ENCODE measurements at regions not wholly inside any gene's neighbourhood (a gene's known extent, or its start where the extent isn't known, plus 50 kb on each side); places are given as distances from the start of the nearest gene placed in this dataset.
"Not testable (repeated sequence)": the region's sequence is repeated elsewhere in the genome, so short reads cannot be mapped to it uniquely, and the experiment has no call there.

GRCh38 chr3:153631664-153632063 lies 469.6 kb downstream of the RAP2B start:
- peaks cover 6% of the 10 kb centered on the region for H3K27me3 Mint-ChIP-seq
- intact Hi-C loops (cut with micrococcal nuclease), result no loop called here
- CTCF ChIA-PET, result no interaction called here
- no peaks in the 10 kb centered on the region for H3K9me3 Mint-ChIP-seq
- H3K4me3 Mint-ChIP-seq, result no peak overlapping the region
- TF ChIP-seq, protein P1, sequence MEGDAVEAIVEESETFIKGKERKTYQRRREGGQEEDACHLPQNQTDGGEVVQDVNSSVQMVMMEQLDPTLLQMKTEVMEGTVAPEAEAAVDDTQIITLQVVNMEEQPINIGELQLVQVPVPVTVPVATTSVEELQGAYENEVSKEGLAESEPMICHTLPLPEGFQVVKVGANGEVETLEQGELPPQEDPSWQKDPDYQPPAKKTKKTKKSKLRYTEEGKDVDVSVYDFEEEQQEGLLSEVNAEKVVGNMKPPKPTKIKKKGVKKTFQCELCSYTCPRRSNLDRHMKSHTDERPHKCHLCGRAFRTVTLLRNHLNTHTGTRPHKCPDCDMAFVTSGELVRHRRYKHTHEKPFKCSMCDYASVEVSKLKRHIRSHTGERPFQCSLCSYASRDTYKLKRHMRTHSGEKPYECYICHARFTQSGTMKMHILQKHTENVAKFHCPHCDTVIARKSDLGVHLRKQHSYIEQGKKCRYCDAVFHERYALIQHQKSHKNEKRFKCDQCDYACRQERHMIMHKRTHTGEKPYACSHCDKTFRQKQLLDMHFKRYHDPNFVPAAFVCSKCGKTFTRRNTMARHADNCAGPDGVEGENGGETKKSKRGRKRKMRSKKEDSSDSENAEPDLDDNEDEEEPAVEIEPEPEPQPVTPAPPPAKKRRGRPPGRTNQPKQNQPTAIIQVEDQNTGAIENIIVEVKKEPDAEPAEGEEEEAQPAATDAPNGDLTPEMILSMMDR (IDR thresholded peaks at IDR 0.05), result no peak
- no peaks in the 10 kb centered on the region for H3K36me3 Mint-ChIP-seq (ENCODE audit: low read depth)
- H3K4me1 Mint-ChIP-seq, result no peaks in the 10 kb centered on the region
- POLR2A ChIA-PET, result no interaction called here
- no peak for DNase-seq
- no peak overlapping the region for H3K27ac Mint-ChIP-seq
- ATAC-seq (ENCODE audit: low read depth), result no peak

- POLR2A ChIA-PET, result no interaction called here
- H3K27ac Mint-ChIP-seq, result no peak overlapping the region
- ATAC-seq (ENCODE audit: low read depth), result no peak
- no peaks in the 10 kb centered on the region for H3K4me1 Mint-ChIP-seq
- intact Hi-C loops (cut with micrococcal nuclease), result no loop called here
- TF ChIP-seq, protein P1 (IDR thresholded peaks at IDR 0.05), result no peak
- CTCF ChIA-PET, result no interaction called here
- peaks cover 4% of the 10 kb centered on the region for H3K27me3 Mint-ChIP-seq
- no peak overlapping the region for H3K4me3 Mint-ChIP-seq
- no peaks in the 10 kb centered on the region for H3K9me3 Mint-ChIP-seq
- H3K36me3 Mint-ChIP-seq (ENCODE audit: low read depth), result no peaks in the 10 kb centered on the region
- DNase-seq, result no peak
Measured at GRCh38 chr3:153633407-153633806, 471.4 kb downstream of the RAP2B start.

DNA sequence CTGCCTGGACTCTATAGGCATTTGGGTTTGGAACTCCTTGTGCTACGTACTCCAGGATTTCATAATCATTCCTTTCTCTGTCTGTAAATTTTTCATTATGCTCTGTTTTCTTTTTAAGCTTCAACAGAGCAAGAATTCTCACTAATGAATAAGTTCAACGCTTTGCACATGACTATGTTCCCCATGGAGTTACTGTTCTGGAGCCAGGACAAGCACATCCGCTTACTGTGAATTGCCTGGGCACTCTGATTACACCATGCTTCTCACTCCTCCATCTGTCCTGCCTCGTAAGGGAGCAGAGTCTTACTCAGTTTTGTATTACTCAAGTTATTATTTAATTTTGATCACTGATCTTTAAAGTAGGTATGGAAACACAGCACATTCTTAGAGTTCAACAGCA lies 472.7 kb downstream of the RAP2B start:
- CTCF ChIA-PET, result no interaction called here
- H3K4me1 Mint-ChIP-seq, result no peaks in the 10 kb centered on the region
- no peak for DNase-seq
- intact Hi-C loops (cut with micrococcal nuclease), result no loop called here
- no peaks in the 10 kb centered on the region for H3K9me3 Mint-ChIP-seq
- TF ChIP-seq, protein P1 (IDR thresholded peaks at IDR 0.05), result no peak
- H3K27ac Mint-ChIP-seq, result no peak overlapping the region
- ATAC-seq (ENCODE audit: low read depth), result no peak
- H3K27me3 Mint-ChIP-seq, result peaks cover 4% of the 10 kb centered on the region
- no peaks in the 10 kb centered on the region for H3K36me3 Mint-ChIP-seq (ENCODE audit: low read depth)
- no peak overlapping the region for H3K4me3 Mint-ChIP-seq
- POLR2A ChIA-PET, result no interaction called here

- ATAC-seq (ENCODE audit: low read depth) (no peak), DNase-seq (no peak)
- Mint-ChIP-seq H3K27ac (no peak overlapping the region), H3K36me3 (ENCODE audit: low read depth) (no peaks in the 10 kb centered on the region), H3K9me3 (peaks cover 1% of the 10 kb centered on the region), H3K27me3 (no peaks in the 10 kb centered on the region), H3K4me3 (no peak overlapping the region), H3K4me1 (no peaks in the 10 kb centered on the region)
- CTCF ChIA-PET, result no interaction called here
- POLR2A ChIA-PET, result no interaction called here
- TF ChIP-seq, protein P1 (IDR thresholded peaks at IDR 0.05), result no peak
- intact Hi-C loops (cut with micrococcal nuclease), result no loop called here
Measured at GRCh38 chr3:153639631-153640030, 477.6 kb downstream of the RAP2B start.

GRCh38 chr3:153640689-153641665 lies 479.0 kb downstream of the RAP2B start:
- intact Hi-C loops (cut with micrococcal nuclease), result no loop called here
- no peaks in the 10 kb centered on the region for H3K36me3 Mint-ChIP-seq (ENCODE audit: low read depth)
- POLR2A ChIA-PET, result no interaction called here
- no peaks in the 10 kb centered on the region for H3K4me1 Mint-ChIP-seq
- ATAC-seq (ENCODE audit: low read depth) (no peak), DNase-seq (no peak)
- no peak overlapping the region for H3K4me3 Mint-ChIP-seq
- peaks cover 3% of the 10 kb centered on the region for H3K9me3 Mint-ChIP-seq
- no peak overlapping the region for H3K27ac Mint-ChIP-seq
- TF ChIP-seq, protein P1 (IDR thresholded peaks at IDR 0.05), result no peak
- CTCF ChIA-PET, result no interaction called here
- no peaks in the 10 kb centered on the region for H3K27me3 Mint-ChIP-seq

GRCh38 chr3:153642576-153642975 lies 478.6 kb upstream of the ARHGEF26 start:
- H3K36me3 Mint-ChIP-seq (ENCODE audit: low read depth); H3K27ac Mint-ChIP-seq; intact Hi-C loops (cut with micrococcal nuclease): not testable (repeated sequence)

GRCh38 chr3:153643471-153643870 lies 477.7 kb upstream of the ARHGEF26 start:
- H3K36me3 Mint-ChIP-seq (ENCODE audit: low read depth); POLR2A ChIA-PET; H3K27me3 Mint-ChIP-seq; ATAC-seq (ENCODE audit: low read depth); DNase-seq; CTCF ChIA-PET; H3K4me3 Mint-ChIP-seq; H3K27ac Mint-ChIP-seq; H3K9me3 Mint-ChIP-seq; H3K4me1 Mint-ChIP-seq; intact Hi-C loops (cut with micrococcal nuclease): not testable (repeated sequence)

More at GRCh38 chr3:153642576-153642975, 478.6 kb upstream of the ARHGEF26 start:
- DNase-seq; H3K4me1 Mint-ChIP-seq; POLR2A ChIA-PET; CTCF ChIA-PET; ATAC-seq (ENCODE audit: low read depth); H3K27me3 Mint-ChIP-seq; H3K4me3 Mint-ChIP-seq; H3K9me3 Mint-ChIP-seq: not testable (repeated sequence)
